ENCODE measurements at regions not wholly inside any gene's neighbourhood (a gene's known extent, or its start where the extent isn't known, plus 50 kb on each side); places are given as distances from the start of the nearest gene placed in this dataset.

DNA sequence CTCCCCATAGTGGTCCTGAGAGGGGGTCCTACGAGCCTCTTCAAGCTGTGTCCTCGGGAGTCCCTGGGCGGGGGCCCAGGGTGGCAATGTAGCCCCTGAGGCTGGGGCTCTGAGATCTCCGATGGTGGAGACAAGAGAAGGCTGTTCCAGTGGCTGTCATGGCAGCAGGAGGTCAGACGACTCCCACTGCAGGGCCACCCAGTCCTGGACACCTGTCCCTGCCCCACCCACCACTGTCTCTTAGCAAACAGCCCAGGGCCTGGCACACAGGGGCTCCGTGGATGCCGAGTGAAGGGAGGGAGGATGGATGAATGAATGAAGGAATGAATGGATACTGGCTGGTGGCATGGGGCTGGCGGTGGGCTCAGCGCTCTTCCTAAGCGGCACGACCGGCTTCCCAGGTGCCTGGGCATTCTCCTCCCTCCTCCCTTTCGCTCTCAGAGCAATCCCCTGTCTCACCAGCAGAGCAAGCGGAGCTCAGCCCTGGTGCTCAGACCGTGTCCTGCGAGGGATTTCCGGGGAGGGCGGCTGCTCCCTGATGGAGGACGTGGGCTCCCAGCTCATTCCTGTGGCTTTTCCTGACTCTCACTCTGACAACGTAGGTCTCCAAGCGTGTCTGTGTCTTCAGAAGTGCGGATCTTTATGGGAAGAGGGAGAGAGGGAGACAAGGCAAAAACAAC lies 1272.6 kb downstream of the BRD1 start:
- Histone ChIP-seq H3K27ac (ENCODE audit: low read depth, low read length) (no peak overlapping the region), H3K4me1 (ENCODE audit: control insufficient read depth in 1 of 2, insufficient read depth in 2 of 2, low read length in 2 of 2) (no peaks in the 10 kb centered on the region), H2AFZ (ENCODE audit: low read depth, low read length, poor library complexity, severe bottlenecking) (no peak overlapping the region), H3K36me3 (ENCODE audit: control insufficient read depth in 1 of 2, insufficient read depth in 2 of 2, low read length in 2 of 2) (no peaks in the 10 kb centered on the region), H3K79me2 (ENCODE audit: insufficient read depth, low read length) (no peaks in the 10 kb centered on the region), H3K9ac (ENCODE audit: low read length) (no peak overlapping the region), H3K27me3 (ENCODE audit: insufficient read depth, low read length) (no peaks in the 10 kb centered on the region), H3K4me3 (replicated peaks in 1 of 2; ENCODE audit: low read depth in 1 of 2, low read length in 2 of 2) (0 out of 4 replicates have a peak overlapping the region, but pooled peaks of 1 of the 2 experiments have one; percentile 13), H3K9me3 (ENCODE audit: control insufficient read depth in 1 of 2, insufficient read depth in 1 of 2, low read depth in 1 of 2, low read length in 2 of 2) (no peaks in the 10 kb centered on the region; a peak in 1 of 4 replicates), H3K9me2 (ENCODE audit: insufficient read depth) (no peaks in the 10 kb centered on the region), H4K20me1 (ENCODE audit: insufficient read depth) (no peaks in the 10 kb centered on the region), H3K4me2 (ENCODE audit: low read length) (peak overlapping the region; percentile 21)
- DNase-seq (ENCODE audit: low read depth, low spot score) (no peak), ATAC-seq (peak; percentile 92)
- BruUV-seq (replicated peaks), result no TSS peak
- CTCF ChIA-PET, result no interaction called here
- no peak for TF ChIP-seq POLR2AphosphoS5 (IDR thresholded peaks at IDR 0.05; ENCODE audit: low read depth, low read length)
- TF ChIP-seq, protein P1, sequence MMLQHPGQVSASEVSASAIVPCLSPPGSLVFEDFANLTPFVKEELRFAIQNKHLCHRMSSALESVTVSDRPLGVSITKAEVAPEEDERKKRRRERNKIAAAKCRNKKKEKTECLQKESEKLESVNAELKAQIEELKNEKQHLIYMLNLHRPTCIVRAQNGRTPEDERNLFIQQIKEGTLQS (IDR thresholded peaks at IDR 0.05), result no peak
- no peak for TF ChIP-seq YY1 (IDR thresholded peaks at IDR 0.05; ENCODE audit: extremely low read depth, insufficient replicate concordance, low read depth, low read length)
- TF ChIP-seq, protein P2, sequence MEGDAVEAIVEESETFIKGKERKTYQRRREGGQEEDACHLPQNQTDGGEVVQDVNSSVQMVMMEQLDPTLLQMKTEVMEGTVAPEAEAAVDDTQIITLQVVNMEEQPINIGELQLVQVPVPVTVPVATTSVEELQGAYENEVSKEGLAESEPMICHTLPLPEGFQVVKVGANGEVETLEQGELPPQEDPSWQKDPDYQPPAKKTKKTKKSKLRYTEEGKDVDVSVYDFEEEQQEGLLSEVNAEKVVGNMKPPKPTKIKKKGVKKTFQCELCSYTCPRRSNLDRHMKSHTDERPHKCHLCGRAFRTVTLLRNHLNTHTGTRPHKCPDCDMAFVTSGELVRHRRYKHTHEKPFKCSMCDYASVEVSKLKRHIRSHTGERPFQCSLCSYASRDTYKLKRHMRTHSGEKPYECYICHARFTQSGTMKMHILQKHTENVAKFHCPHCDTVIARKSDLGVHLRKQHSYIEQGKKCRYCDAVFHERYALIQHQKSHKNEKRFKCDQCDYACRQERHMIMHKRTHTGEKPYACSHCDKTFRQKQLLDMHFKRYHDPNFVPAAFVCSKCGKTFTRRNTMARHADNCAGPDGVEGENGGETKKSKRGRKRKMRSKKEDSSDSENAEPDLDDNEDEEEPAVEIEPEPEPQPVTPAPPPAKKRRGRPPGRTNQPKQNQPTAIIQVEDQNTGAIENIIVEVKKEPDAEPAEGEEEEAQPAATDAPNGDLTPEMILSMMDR (IDR thresholded peaks at IDR 0.05 in 2 of 3, conservative IDR thresholded peaks at IDR 0.05 in 1 of 3; ENCODE audit: borderline replicate concordance in 1 of 3, insufficient read depth in 1 of 3, low read depth in 2 of 3, low read length in 2 of 3), result 0 out of 6 replicates have a peak, but pooled peaks of 2 of the 3 experiments have one; percentile 15 to 31
- POLR2A ChIA-PET, result no interaction called here
- RAD21 ChIA-PET (ENCODE audit: low non-redundant PET in 1 of 2, low total read pairs in 2 of 2, uncharacterized antibody in 2 of 2, unreplicated experiment in 2 of 2), result no interaction called here
- intact Hi-C loops (cut with micrococcal nuclease), result no loop called here

- no peaks in the 10 kb centered on the region for H3K9me2 ChIP-seq (ENCODE audit: insufficient read depth)
- ChIA-PET POLR2A (no interaction called here), RAD21 (ENCODE audit: low non-redundant PET in 1 of 2, low total read pairs in 2 of 2, uncharacterized antibody in 2 of 2, unreplicated experiment in 2 of 2) (no interaction called here), CTCF (no interaction called here)
- H3K4me3 ChIP-seq (replicated peaks in 1 of 2; ENCODE audit: low read depth in 1 of 2, low read length in 2 of 2), result no peak overlapping the region
- H2AFZ ChIP-seq (ENCODE audit: low read depth, low read length, poor library complexity, severe bottlenecking), result no peak overlapping the region
- intact Hi-C loops (cut with micrococcal nuclease), result no loop called here
- H3K9ac ChIP-seq (ENCODE audit: low read length), result no peak overlapping the region
- no peaks in the 10 kb centered on the region; a peak in 1 of 4 replicates for H3K9me3 ChIP-seq (ENCODE audit: control insufficient read depth in 1 of 2, insufficient read depth in 1 of 2, low read depth in 1 of 2, low read length in 2 of 2)
- H3K79me2 ChIP-seq (ENCODE audit: insufficient read depth, low read length), result no peaks in the 10 kb centered on the region
- H3K36me3 ChIP-seq (ENCODE audit: control insufficient read depth in 1 of 2, insufficient read depth in 2 of 2, low read length in 2 of 2), result no peaks in the 10 kb centered on the region
- TF ChIP-seq CEBPB (IDR thresholded peaks at IDR 0.05; ENCODE audit: low read depth) (no peak), CBX3 (IDR thresholded peaks at IDR 0.05; ENCODE audit: low read depth) (no peak)
- TF ChIP-seq, protein P3, sequence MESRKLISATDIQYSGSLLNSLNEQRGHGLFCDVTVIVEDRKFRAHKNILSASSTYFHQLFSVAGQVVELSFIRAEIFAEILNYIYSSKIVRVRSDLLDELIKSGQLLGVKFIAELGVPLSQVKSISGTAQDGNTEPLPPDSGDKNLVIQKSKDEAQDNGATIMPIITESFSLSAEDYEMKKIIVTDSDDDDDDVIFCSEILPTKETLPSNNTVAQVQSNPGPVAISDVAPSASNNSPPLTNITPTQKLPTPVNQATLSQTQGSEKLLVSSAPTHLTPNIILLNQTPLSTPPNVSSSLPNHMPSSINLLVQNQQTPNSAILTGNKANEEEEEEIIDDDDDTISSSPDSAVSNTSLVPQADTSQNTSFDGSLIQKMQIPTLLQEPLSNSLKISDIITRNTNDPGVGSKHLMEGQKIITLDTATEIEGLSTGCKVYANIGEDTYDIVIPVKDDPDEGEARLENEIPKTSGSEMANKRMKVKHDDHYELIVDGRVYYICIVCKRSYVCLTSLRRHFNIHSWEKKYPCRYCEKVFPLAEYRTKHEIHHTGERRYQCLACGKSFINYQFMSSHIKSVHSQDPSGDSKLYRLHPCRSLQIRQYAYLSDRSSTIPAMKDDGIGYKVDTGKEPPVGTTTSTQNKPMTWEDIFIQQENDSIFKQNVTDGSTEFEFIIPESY (IDR thresholded peaks at IDR 0.05; ENCODE audit: extremely low read depth, insufficient replicate concordance, low read length), result no peak
- no peaks in the 10 kb centered on the region for H3K4me1 ChIP-seq (ENCODE audit: control insufficient read depth in 1 of 2, insufficient read depth in 2 of 2, low read length in 2 of 2)
- no peak overlapping the region for H3K27ac ChIP-seq (ENCODE audit: low read depth, low read length)
- DNase-seq (ENCODE audit: low read depth, low spot score) (no peak), ATAC-seq (no peak)
- H3K4me2 ChIP-seq (ENCODE audit: low read length), result no peak overlapping the region
- no peaks in the 10 kb centered on the region for H3K27me3 ChIP-seq (ENCODE audit: insufficient read depth, low read length)
- no TSS peak for BruUV-seq (replicated peaks)
- no peaks in the 10 kb centered on the region for H4K20me1 ChIP-seq (ENCODE audit: insufficient read depth)
Measured at GRCh38 chr22:48553694-48554308, 1273.9 kb downstream of the BRD1 start.
